OCI-LY7 (cell line): ENCODE measurements at regions not wholly inside any gene's neighbourhood (a gene's known extent, or its start where the extent isn't known, plus 50 kb on each side); places are given as distances from the start of the nearest gene placed in this dataset.

ENCODE experiments used
- EZH2phosphoT487 ChIP-seq: fragments of 200-600 bp; sonication (generic); IDR thresholded peaks from 2 replicates; pipeline ENCODE4 v1.6.1; 2018; ENCODE audit warnings: low read depth, borderline replicate concordance, mild to moderate bottlenecking, mixed run types, antibody characterized with exemption, low read length, moderate library complexity, mixed read lengths
- TF ChIP-seq, protein P1 (sequence below): fragments of 200-600 bp; sonication (generic); conservative IDR thresholded peaks from 2 replicates; pipeline ENCODE4 v1.5.1; 2014; ENCODE audit warnings: mild to moderate bottlenecking, antibody characterized with exemption, low read length, moderate library complexity, mixed read lengths

DNA sequence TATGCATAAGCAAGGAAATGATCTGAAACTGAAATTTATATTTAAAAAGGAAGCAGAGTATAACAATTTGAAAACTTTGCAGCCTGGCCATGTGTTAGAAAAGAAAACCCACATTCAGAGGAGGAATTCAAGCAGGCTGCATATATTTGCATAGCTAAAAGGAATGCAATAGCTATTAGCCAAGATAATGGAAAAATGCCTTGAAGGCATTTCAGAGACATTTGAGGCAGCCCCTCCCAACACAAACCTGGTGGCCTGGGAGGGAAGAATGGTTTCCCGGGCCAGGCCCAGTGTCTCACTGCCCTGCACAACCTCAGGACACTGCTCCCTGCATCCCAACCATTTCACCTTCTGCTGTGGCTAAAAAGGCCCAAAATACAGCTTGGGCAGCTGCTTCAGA is 136.8 kb downstream of the TYW3 start:
- TF ChIP-seq, protein P1, sequence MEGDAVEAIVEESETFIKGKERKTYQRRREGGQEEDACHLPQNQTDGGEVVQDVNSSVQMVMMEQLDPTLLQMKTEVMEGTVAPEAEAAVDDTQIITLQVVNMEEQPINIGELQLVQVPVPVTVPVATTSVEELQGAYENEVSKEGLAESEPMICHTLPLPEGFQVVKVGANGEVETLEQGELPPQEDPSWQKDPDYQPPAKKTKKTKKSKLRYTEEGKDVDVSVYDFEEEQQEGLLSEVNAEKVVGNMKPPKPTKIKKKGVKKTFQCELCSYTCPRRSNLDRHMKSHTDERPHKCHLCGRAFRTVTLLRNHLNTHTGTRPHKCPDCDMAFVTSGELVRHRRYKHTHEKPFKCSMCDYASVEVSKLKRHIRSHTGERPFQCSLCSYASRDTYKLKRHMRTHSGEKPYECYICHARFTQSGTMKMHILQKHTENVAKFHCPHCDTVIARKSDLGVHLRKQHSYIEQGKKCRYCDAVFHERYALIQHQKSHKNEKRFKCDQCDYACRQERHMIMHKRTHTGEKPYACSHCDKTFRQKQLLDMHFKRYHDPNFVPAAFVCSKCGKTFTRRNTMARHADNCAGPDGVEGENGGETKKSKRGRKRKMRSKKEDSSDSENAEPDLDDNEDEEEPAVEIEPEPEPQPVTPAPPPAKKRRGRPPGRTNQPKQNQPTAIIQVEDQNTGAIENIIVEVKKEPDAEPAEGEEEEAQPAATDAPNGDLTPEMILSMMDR = no peak
- no peak for TF ChIP-seq EZH2phosphoT487
